ENCODE measurements at regions not wholly inside any gene's neighbourhood (a gene's known extent, or its start where the extent isn't known, plus 50 kb on each side); places are given as distances from the start of the nearest gene placed in this dataset.

DNA sequence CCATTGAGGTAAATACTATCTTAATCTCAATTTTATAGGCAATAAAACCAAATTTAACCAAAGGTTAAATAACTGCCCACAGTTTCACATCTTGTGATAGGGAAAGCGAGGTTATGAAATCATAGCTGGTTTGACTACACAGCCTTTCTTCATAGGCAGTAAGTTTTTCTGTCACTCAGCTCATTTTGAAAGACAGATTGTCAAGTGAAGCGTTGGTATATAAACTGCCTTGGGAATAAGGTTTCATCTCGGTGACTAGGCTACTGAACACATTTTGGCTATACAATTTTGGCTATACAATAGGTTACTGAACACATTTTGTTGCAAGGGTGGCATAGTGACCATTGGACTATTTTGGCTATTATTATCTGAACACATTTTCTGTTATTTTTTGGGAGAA is 793.7 kb downstream of the TRHDE start:
- no peak for TF ChIP-seq POLR2A (IDR thresholded peaks at IDR 0.05; ENCODE audit: extremely low read depth, insufficient read length)
- TF ChIP-seq, protein P1, sequence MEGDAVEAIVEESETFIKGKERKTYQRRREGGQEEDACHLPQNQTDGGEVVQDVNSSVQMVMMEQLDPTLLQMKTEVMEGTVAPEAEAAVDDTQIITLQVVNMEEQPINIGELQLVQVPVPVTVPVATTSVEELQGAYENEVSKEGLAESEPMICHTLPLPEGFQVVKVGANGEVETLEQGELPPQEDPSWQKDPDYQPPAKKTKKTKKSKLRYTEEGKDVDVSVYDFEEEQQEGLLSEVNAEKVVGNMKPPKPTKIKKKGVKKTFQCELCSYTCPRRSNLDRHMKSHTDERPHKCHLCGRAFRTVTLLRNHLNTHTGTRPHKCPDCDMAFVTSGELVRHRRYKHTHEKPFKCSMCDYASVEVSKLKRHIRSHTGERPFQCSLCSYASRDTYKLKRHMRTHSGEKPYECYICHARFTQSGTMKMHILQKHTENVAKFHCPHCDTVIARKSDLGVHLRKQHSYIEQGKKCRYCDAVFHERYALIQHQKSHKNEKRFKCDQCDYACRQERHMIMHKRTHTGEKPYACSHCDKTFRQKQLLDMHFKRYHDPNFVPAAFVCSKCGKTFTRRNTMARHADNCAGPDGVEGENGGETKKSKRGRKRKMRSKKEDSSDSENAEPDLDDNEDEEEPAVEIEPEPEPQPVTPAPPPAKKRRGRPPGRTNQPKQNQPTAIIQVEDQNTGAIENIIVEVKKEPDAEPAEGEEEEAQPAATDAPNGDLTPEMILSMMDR (IDR thresholded peaks at IDR 0.05; ENCODE audit: low read depth, low read length): no peak
